WI38 (cell line): ENCODE measurements at regions not wholly inside any gene's neighbourhood (a gene's known extent, or its start where the extent isn't known, plus 50 kb on each side); places are given as distances from the start of the nearest gene placed in this dataset.
"Not testable (repeated sequence)": the region's sequence is repeated elsewhere in the genome, so short reads cannot be mapped to it uniquely, and the experiment has no call there.

Source experiments
- H3K4me3 ChIP-seq: 2 replicates; pipeline ENCODE4 v1.5.1; 2011; ENCODE audit warnings: low read depth, mild to moderate bottlenecking, control low read depth, low read length
- TF ChIP-seq, protein P1 (sequence below): IDR thresholded peaks from 2 replicates; pipeline ENCODE4 v1.5.1; 2012; ENCODE audit warnings: low read depth, mild to moderate bottlenecking, control low read depth, low read length

DNA sequence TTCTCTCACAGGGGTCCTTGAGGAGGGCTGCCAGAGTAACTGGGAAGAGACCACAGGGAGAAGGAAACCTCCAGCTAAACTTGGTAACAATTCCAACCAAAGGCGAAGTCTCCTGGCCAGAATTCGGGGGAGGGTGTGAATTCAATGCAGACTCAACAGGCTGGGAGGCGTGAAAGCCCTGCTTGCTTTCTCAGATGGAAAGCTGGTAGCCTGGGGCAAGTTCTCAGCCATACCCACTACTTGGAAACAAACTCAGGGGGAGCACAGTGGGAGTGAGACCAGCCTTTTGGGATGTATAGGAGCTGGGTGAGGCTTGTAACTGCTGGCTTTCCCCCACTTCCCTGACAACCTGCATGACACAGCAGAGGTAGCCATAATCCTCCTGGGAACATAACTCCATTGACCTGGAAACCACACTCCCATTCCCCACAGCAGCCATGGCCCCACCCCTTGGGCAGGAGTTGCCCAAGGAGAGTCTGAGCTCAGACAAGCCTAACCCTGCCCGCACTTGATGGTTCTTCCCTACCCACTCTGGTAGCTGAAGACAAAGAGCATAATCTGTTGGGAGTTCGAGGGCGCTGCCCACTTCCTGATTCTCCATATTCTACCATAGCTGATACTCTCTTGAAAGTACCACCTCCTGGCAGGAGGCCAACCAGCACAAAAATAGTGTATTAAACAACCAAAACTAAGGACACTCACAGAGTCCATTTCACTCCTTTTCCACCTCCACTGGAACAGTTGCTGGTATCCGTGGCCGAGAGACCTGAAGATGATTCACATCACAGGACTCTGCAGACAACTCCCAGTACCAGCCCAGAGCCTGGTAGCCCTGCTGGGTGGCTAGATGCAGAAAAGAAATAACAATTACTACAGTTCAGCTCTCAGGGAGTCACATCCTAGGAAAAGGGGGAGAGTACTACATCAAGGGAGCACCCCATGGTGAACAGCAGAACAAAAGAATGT, 123.8 kb downstream of the FAM170A start:
- no peak overlapping the region for H3K4me3 ChIP-seq
- TF ChIP-seq, protein P1, sequence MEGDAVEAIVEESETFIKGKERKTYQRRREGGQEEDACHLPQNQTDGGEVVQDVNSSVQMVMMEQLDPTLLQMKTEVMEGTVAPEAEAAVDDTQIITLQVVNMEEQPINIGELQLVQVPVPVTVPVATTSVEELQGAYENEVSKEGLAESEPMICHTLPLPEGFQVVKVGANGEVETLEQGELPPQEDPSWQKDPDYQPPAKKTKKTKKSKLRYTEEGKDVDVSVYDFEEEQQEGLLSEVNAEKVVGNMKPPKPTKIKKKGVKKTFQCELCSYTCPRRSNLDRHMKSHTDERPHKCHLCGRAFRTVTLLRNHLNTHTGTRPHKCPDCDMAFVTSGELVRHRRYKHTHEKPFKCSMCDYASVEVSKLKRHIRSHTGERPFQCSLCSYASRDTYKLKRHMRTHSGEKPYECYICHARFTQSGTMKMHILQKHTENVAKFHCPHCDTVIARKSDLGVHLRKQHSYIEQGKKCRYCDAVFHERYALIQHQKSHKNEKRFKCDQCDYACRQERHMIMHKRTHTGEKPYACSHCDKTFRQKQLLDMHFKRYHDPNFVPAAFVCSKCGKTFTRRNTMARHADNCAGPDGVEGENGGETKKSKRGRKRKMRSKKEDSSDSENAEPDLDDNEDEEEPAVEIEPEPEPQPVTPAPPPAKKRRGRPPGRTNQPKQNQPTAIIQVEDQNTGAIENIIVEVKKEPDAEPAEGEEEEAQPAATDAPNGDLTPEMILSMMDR = no peak

DNA sequence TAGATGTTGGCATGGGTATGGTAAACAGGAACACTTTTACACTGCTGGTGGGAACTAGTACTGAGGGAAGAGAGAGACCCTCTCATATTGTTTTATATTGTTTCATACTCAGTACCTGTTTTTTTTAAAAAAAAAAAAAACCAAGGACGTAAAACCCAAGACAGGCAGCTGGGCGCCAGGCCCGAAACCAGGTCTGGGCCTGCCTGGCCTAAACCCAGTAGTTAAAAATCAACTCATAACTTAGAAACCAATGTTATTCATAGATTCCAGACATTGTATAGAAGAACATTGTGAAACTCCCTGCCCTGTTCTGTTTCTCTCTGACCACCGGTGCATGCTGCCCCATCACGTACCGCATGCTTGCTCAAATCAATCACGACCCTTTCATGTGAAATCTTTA, 125.5 kb downstream of the FAM170A start:
- H3K4me3 ChIP-seq = not testable (repeated sequence)

DNA sequence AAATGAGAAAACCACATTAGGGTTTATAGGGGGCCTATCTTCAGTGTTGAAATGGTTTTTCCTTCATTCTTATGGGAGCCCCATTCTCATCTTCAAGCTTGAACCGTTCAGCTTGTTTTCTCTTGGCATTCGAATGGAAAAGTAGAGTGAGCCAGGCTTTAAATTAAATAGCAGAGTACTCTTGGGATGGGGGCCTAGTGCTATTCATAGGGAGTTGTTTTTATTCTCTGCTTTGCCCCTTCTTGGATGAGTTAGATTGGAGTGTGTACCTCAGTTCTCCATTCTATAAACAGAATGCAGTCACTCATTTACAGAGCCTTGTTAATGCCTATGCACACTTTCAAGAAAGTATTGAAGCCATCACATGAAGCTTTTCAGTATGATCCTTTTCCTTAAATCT, 127.9 kb downstream of the FAM170A start:
- TF ChIP-seq, protein P1 = no peak
- no peak overlapping the region for H3K4me3 ChIP-seq

DNA sequence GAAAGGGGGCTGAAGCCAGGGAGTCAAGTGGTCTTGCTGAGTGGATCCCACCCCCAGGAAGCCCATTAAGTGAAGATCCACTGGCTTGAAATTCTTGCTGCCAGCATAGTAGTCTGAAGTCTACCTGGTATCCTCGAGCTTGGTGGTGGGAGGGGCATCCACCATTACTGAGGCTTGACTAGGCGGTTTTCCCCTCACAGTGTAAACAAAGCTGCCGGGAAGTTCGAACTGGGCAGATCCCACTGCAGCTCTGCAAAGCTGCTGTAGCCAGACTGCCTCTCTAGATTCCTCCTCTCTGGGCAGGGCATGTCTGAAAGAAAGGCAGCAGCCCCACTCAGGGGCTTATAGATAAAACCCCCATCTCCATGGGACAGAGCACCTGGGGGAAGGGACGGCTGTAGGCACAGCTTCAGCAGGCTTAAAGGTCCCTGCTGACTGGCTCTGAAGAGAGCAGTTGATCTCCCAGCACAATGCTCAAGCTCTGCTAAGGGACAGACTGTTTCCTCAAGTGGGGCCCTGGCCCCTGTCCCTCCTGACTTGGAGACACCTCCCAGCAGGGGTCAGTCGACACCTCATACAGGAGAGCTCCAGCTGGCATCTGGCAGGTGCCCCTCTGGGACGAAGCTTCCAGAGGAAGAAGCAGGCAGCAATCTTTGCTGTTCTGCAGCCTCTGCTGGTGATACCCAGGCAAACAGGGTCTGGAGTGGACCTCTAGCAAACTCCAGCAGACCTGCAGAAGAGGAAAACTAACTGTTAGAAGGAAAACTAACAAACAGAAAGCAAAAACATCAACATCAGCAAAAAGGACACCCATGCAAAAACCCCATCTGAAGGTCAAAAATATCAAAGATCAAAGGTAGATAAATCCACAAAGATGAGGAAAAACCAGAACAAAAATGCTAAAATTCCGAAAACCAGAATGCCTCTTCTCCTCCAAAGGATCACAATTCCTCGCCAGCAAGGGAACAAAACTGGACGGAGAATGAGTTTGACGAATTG, 140.6 kb downstream of the FAM170A start:
- H3K4me3 ChIP-seq = not testable (repeated sequence)

DNA sequence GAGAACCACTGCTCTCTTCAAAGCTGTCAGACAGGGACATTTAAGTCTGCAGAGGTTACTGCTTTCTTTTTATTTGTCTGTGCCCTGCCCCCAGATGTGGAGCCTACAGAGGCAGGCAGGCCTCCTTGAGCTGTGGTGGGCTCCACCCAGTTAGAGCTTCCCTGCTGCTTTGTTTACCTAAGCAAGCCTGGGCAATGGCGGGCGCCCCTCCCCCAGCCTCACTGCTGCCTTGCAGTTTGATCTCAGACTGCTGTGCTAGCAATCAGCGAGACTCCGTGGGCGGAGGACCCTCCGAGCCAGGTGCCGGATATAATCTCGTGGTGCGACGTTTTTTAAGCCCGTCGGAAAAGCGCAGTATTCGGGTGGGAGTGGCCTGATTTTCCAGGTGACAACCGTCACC, 150.8 kb downstream of the FAM170A start:
- not testable (repeated sequence) for H3K4me3 ChIP-seq

DNA sequence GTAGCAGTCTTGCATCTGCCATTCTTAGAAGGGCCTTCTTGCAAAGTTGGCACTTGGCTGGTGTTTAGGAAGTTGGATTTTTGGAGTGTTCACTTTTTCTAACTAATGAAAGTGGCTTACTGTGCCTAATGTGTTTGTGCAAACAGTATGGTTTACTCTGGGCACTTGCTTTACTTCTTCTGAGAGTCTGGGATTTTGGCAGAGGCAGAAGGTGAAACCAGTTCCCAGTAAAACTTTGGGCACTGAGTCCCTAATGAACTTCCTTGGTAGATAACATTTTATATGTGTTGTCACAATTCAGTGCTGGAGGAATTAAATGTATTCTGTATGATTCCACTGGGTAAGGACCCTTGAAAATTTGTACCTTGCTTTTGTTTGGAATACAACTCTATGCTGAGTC, 155.7 kb downstream of the FAM170A start:
- no peak overlapping the region for H3K4me3 ChIP-seq
- TF ChIP-seq, protein P1 = no peak

DNA sequence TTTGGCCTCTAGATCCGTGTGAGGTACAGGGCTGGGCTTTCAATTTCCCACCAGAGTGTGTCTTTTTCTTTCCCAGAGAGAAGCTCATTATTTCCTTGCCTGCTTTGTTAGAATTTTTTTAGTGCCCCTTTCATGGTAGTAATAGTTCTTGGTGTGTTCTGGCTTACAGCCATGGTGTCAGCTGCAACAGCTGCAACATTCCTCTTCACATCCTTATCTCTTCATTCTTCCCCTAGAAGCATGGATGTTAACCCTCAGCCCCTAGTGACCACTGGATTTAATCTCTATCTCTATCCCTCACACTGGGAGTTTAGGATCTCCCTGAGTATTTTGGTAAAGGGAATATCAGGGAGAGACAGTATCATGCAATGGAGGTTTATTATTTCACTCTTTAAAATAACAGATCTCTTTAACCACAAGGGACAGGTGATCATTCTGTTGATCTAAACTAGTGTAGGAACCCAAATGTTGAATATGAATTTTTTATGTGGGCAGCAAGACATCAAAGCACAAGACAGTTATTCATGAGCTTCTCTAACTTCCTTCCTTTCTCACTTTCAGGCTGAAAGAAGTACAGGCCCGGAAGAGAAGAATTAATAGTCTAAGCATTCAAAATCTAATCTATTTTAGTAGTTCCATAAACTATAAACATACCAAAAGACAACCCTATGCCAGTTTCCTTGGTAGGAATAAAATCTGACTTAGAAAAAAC, 160.2 kb downstream of the FAM170A start:
- TF ChIP-seq, protein P1 = no peak
- H3K4me3 ChIP-seq = no peak overlapping the region

DNA sequence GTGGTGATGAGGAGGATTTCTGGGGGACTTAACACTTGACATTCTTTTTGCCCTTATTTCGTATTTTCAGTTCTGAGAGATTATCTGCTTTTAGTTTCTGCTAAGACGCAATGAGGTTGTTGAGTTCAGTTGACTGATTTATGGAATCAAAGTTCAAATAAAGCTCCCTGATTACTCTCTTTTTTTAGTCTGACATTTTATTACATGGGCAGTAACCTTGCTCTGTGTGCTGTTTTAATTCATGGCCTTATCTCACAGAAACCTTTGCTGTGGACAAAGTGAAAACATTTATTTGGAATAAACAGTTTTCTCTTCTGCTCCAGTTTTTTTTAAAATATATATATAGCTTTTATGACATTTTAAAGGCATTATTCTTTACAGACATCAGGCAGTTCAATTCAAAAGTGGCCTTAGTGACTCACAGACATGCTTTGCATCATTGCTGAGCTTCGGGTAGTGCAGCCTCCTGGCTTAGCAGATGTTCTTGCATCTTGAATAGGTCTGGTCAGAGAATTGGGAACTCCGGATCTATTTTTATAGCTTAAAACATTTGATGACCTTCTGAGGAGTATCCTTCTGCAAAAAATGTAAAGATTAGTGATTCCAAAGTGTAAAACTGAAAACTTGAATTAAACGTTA, 162.9 kb downstream of the FAM170A start:
- TF ChIP-seq, protein P1 = no peak
- H3K4me3 ChIP-seq = no peak overlapping the region
